Stimulated activated CD8-positive, alpha-beta memory T cell treated with anti-CD3 and anti-CD28 coated beads, Interleukin-15, amount 100 ng/mL, for 48 hours (primary cell): ENCODE measurements at regions not wholly inside any gene's neighbourhood (a gene's known extent, or its start where the extent isn't known, plus 50 kb on each side); places are given as distances from the start of the nearest gene placed in this dataset.
"Not testable (repeated sequence)": the region's sequence is repeated elsewhere in the genome, so short reads cannot be mapped to it uniquely, and the experiment has no call there.

Source experiments
- DNase-seq, 2 donors: peaks; one replicate each; pipeline ENCODE4 v3.0.0-alpha.2; 2020; ENCODE audit warnings: low read depth in 2 of 2

DNA sequence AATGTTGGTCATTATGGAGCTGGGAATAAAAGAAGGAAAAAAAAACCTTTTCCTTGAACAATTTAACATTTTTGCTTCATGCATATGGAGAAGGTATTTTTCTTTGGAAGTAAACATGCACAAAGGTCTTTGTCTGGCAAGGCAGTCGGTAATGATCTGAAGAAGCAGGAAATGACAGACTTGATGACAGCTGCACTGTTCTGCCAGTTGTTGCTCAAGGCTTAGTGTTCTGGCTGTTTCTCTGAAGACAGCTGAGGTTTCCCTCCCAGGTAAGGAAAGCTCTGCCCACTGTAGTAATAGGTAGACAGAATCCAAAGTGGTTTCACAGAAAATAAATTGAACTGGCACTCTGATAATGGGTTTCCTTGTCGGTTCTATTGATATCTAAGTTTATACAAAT, 308.4 kb upstream of the GCFC2 start:
- DNase-seq = no peak

DNA sequence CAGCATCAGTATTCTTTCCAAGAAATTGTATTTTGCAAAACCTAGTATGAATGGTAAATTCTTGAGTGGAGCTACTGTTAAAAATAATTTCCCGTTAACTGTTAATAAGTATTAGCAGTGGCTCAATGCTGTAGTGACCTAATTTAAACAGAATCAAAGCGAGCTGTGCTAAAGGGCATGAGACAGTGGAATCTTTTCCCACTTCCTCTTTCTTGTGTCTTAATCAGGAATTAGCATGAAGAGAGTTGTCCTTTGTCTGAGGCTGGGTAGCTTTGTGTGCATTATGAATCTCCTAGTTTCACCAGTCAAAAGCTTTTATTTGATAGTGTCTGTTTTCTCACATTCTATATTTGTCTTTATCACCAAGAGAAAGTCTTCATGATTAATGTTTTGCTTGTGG, 298.8 kb upstream of the GCFC2 start:
- no peak for DNase-seq

DNA sequence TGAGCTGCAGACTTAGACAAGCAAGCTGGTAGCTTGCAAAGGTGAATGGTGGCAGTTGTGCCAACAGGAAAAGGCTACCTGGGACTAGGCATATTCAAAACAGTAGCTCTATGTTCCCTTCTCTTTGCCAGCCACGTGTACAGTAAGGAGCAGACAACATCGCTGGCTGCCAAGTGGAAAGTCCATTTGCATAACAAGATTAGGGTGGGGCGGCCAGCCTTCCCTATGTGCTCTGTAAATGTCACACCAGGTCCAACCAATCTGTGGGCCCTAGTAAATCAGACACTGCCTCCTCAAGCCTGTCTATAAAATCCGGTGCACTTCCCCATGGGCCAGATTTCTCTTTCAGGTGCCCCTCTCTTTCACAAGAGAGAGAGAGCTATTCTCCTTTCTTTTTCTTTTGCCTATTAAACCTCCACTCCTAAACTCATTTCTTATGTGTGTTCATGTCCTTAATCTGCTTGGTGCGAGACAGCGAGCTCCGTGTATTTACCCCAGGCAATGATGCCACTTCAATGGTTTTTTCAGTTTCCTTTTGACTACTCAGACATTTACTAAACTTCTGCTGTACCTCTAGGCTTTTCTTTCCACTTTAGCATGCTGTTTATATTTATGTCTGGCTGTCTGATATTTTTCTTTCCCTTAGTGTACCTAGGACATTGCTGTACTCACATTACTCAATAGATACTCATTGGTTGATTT, 297.4 kb upstream of the GCFC2 start:
- DNase-seq = no peak

DNA sequence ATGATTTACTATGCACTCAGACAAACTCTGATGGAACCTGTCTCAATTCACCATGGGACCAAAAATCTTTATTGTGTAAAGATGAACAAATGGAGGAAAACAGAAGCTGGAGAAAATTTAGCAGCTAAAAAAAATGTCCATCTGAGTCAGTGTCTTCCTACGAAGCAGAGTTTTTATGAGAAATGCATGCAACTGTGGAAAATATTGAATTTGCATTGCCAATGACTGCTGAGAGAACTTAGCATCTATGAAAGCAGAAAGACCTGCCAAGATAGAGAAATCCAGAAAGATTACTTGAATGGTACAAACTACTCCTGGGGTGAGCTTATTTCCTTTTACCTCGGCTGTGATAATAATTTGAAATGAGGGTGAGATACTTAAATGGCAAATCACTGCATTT, 289.7 kb upstream of the GCFC2 start:
- DNase-seq = no peak

DNA sequence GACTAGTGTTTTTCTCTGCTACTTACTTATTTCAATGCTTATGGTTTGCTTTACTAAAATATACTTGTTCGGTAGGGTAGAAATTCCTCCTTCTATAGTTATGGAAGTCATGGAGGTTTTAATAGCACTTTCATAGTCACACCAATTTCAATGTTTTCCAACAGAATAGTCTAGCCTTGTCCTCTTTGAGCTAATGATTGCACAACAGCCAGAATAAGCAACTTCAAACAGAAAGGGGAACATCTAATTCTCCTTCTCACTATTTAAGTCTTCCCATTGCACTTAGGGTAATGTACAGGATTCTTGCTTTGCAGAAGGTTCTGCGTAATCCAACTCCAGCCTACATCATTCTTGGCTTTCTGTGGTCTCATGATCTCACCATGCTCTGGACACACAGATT, 287.7 kb upstream of the GCFC2 start:
- DNase-seq = no peak

DNA sequence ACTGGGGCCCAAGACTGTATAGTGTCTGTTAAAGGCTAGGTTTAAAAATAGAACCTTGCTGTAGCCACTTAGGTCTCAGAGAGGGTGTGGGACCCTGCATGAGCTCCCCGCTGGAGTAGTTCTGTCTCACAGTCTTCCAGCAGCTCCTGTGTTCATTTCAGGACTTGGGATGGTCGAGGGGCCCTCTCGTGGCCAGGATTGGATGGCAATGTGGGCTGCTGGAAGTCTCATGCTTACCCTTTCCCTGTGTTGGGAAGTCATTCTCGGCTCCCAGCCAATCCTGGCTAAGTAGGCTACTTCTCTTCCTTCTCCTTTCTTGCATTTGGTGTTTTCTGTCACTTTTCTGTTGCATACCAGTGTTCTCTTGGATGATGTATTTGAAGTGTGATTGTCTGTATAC, 284.0 kb upstream of the GCFC2 start:
- DNase-seq = no peak

DNA sequence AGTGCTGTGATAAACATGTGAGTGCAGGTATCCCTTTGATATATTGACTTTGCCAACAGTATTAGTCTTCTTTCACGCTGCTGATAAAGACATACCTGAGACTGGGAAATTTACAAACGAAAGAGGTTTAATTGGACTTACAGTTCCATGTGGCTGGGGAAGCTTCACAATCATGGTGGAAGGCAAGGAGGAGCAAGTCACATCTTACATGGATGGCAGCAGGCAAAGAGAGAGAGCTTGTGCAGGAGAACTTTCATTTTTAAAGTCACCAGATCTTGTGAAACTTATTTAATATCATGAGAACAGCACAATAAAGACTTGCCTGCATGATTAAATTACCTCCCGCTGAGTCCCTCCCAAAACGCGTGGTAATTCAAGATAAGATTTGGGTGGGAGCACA, 277.9 kb upstream of the GCFC2 start:
- DNase-seq = not testable (repeated sequence)

DNA sequence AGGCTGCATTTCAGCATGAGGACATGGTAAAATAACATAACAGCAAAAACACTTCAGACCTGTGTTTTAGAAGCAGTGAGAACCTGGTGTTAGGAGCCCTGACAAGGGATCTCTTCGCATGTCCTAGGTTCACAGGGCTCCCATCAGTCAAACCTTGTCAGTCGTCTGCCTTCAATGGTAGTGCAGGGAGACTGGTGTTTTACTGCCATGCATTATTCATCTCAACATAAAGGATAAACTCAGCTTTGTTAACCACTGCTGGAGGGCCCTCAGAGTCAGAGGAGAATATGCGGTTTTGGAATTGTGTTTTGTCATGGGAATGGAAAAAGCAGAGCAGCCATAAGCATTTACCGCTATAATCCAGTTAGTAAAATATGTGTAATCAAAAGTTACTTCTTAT, 275.9 kb upstream of the GCFC2 start:
- no peak for DNase-seq

DNA sequence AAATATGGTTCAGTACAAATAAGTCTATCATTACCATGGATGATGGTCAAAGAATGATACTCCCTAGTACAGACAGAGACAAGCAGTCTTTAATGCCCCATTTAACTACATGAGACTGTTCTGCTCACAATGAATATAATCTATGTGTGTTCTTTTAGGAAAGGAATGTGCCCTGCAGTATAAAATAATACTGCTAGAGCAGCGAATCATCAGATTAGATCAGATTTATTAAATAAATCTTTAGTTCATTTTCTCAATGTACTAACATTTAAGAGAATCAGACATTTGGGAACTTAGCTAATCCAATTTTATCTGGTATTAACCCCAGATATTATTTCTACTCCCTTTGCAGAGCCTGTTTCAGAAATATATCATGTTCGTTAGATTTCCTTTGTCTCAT, 272.0 kb upstream of the GCFC2 start:
- no peak for DNase-seq

DNA sequence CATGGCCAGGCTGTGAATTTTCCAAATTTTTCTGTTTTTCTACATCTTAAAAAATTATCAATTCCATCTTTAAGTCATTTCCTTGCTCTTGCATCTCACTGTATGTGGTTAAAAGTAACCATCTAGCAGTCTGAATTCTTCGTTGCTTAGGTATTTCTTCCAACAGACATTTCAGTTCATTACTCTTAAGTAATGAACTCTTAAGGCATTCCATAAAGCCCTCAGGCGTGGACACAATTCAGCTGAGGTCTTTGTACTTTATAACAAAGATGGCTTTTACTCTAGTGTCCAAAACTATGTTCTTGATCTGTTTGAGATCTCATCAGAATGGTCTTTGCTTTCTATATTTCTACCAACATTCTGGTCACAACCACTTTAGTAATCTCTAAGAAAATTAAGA, 253.9 kb upstream of the GCFC2 start:
- no peak for DNase-seq

DNA sequence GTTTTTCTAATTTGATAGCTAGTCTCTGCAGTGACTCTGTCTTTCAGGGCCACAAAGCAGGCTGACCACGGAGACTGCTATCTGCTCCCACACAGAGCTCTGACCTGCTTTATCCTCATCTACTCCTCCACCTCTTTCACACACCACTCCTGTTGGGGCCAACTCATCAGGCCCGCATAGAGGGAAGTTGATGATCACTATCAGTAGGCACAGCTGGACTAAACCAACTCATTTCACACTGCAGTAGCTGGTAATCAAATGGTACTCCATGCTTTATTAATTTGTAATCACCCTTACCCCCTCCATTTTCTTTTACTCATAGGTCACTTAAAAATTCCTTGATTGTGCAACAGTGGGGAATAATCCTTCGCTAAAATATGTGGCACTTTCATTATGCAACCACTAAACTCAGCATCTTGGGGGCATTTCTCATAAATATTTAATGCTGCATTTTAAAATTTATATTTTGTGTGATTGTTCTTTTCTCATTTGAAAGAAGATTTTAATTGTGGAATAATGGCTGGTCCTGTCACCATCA, 249.8 kb upstream of the GCFC2 start:
- DNase-seq = no peak

DNA sequence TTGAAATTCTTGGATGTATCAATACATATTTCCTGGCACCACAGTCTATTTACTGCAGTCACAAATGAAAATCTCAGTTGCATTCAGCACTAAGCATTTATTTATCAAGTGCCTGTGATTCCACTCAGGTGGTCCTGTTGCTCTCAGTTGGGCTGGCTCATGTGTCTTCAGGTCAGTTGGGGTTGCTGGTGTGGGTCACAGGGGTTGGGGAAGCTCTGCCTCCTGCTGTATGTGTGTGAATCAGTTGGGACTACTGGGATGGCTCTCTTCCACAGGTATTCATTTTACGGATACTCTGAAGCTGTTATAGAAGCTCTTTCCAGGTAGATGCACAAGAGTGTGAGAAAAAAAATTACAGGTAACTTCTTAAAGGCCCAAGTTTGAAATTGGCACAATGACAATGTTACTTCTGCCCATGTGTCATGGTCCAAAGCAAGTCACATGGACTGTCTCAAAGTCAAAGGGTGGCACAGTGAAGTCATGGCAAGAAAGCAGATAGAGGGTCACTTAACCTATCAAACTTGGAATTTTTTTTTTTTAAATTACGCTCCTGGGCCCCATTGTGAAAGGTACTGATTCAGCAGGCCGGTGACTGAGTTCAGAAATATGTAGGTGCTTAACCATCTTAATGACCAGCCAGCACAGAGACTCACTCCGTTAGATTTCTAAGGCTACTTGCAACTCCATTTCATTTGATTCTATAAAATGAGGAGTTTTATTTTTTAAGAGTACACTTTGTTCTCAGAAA, 249.2 kb upstream of the GCFC2 start:
- DNase-seq = no peak

DNA sequence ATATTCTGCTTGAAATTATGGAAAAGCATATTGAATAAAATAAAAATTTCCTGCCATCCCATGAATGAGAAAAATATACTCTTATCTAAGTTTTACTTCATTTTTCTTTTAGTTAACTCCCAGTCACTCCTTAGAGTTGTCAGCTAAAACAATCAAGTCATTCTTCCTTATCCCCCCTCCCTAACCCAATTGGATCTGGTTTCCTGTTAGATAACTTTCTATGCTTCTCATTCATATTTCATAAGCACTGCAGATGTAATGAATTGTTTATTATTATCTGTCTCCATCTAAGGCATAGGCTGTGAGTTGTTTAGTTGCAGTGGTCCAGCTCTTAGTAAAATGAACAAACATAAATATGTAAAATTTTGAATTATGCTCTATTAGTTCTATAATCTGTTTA, 244.0 kb upstream of the GCFC2 start:
- no peak for DNase-seq

DNA sequence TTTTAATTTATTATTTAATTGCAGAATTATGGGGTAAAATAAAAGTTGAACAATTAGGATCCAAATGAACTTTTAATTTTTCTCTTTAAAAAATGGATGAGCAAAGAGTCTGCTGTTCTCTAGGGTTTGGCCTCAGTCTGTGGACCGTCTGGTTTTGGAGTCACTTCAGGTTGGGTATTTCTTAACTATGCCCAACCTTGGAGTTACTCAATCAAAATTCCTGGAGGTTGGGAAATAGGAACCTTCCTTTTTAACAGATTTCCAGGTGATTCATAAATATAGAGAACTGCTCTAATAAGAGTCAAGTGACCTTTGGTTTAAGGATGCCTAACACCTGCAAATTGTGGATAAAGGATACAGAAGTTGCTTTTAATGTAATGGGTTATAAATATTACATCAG, 241.5 kb upstream of the GCFC2 start:
- DNase-seq = no peak

DNA sequence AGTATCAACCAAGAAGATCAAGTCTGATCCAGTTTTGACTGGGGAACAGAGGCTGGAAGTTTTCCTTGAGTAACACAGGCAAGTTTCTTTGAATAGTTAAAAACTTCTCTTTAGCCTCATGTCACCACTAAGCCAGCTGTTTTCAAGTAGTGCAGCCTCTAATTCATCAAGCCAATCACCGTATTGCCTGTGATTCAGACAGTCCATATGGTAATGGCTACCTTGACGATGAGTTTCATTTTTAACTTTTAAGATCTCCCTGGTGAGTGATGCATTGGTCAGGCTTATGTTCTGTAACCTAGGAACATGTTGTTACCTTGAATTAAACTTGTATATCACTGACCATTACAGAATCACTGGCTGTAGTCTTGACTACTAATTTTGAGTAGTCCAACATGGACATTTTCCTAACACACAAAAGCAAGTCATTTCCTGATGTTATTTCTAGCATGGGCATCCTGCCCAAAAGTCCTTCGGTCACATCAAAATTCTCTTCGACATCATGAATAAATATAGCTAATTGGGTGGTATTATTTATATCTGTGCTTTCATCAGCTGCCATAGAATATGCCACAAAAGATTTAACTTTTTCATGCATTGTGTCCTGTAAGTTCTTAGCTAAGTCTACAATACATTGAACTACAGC, 238.8 kb upstream of the GCFC2 start:
- DNase-seq = no peak

DNA sequence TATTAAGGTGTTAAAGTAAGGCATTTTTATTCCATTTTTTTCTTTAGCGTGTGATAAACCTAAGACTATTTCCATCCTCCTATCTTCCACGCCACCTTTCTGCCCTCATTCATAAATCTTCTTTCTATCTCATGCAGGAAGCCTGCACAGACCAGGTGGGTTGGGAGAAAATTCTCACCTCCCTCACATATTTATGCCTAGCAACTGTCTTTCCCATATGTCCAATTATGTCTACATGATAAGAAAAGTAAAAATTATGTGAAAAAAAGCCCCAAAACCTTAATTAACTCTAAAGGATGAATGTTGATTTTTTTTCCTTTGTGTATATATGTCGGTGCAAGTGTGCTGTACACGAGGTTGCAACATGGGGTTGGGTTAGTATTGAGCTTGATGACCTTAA, 225.6 kb upstream of the GCFC2 start:
- DNase-seq = no peak

DNA sequence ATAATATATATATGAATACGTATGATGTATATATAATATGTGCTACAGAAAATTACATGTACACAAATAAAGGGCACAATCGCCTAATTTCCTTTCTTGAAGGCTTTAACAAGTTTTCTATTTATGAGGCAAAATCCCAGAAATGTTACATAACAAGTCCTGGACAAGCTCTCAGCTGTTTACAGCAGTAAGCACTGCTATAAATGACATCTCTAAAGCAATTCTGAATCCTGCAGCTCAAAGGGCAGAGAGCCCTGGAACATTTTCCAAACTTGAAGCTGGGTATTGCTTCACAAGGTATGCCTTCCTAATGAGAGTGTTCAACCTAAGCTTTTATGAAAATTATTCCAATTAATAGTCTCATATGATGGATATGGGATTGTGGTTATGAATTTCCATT, 222.3 kb upstream of the GCFC2 start:
- DNase-seq = no peak

DNA sequence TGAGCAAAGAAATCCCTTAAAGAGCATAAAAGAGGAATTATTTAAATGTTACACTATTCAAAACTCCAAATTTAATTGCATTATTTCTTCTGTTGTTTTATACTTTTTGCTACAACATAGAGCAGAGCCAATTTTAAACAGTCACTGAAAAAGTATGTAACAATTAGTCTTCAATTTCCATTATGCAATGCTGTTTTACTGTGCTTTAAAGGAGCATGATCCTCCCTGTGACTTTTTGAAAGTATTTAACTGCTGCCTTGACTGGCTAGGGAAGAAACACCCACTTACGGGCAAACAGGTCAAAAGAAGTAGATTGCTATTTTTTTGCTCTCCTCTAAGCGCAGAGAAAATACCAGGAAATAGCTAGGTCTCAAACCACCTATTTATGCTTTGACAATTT, 217.4 kb upstream of the GCFC2 start:
- no peak for DNase-seq

DNA sequence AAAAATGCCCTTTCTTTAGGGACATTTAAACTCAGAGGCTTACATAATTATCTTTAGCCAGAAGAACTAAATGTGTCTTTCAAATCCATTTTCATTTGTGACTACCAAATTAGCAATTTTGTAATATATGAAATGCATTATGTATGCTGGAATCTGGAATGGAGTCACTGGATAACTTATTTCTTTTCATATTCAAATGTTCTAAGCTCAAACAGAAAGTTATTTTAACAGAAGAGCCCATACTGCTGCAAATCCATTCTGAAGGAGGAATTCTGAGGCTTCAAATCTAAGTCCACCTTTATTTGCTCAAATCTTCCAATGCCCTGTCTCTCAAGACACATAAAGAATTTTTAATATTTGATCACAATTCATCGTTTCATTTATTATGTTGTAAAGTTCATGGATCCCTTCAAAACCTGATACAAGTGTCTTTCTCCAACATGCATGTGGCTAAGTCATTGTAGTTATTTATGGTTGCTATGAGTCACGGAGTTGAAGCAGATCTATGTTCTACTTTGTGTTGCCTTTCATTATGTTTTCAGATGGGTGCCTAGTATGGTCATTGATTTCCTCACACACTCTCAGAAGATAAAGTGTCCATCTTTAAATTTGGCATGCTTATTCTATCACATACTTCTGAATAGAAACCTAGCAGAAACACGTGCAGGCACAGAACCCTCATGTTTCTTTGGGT, 214.8 kb upstream of the GCFC2 start:
- no peak for DNase-seq

DNA sequence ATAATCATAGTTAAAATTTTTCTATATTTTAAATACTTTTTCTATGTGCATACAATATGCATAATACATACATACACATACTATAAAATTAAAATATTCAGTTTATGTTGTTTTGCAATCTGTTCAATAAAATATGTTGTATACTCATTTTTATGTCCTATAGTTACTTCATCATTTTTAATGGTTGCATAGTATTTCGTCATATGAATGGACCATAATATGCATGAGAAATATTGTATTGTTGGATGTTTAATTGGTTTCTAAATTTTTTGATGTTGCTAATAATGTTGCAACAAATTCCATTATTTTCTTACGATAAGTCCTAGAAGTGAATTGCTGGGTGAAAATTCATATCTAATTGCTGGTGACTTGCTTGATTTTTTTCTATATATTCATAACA, 211.5 kb upstream of the GCFC2 start:
- no peak for DNase-seq

DNA sequence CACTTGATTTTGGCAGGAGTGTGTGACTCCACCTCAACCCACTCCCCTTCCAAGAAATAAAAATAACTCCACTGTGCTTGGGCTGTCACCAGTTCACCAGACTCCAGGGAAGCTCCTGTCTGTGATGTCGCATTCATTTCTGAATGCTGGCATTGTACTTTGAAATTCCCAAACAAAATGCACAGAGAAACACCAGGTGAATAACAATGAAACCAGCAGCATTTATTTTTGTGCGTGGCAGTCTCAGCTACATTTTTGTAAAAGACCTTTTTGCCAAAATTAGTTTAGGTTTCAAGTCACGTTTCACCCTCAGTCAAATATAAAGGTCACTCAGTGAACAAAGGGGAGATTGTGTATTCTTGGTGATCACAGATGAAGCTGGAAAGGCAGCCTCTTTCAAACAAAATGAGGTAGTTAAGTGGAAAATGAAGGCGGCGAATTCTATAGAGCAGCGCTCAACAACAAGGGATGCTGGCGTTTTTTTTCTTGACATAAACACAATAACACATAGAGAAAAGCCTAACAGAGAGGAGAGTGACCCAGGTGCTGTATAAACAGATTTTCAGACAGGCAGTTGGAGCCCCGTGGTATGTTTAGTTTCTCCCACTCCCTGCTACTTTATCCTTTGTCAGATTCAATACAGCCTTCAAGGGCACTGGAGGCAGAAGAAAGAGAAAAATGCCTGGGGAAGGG, 210.3 kb upstream of the GCFC2 start:
- no peak for DNase-seq
